OCI-LY1 (cell line): ENCODE measurements at regions not wholly inside any gene's neighbourhood (a gene's known extent, or its start where the extent isn't known, plus 50 kb on each side); places are given as distances from the start of the nearest gene placed in this dataset.

ENCODE experiments used
- H2AFZ ChIP-seq: fragments of 200-600 bp; sonication (generic), shearing (Covaris generic); 2 replicates; pipeline ENCODE4 v1.6.0; 2014; ENCODE audit warnings: antibody characterized with exemption, mild to moderate bottlenecking, low read length
- H3F3A ChIP-seq: fragments of 200-600 bp; sonication (generic), shearing (Covaris generic); 2 replicates; pipeline ENCODE4 v1.6.0; 2014; ENCODE audit warnings: mild to moderate bottlenecking, antibody characterized with exemption, low read length, moderate library complexity; ENCODE audit not compliant: insufficient read depth
- H3K27ac ChIP-seq: fragments of 200-600 bp; sonication (generic); 2 replicates; pipeline ENCODE4 v1.5.1; 2014; ENCODE audit warnings: low read length, mixed run types, mild to moderate bottlenecking, low read depth; ENCODE audit not compliant: poor library complexity, severe bottlenecking
- H3K27me3 ChIP-seq: fragments of 200-600 bp; sonication (generic); 2 replicates; pipeline ENCODE4 v1.6.0; 2014; ENCODE audit warnings: antibody characterized with exemption, mild to moderate bottlenecking, low read length, moderate library complexity; ENCODE audit not compliant: insufficient read depth
- H3K36me3 ChIP-seq: fragments of 200-600 bp; sonication (generic); 2 replicates; pipeline ENCODE4 v1.6.1; 2014; ENCODE audit warnings: mild to moderate bottlenecking, antibody characterized with exemption, low read length, moderate library complexity, mixed read lengths; ENCODE audit not compliant: insufficient read depth
- H3K4me1 ChIP-seq: fragments of 200-600 bp; sonication (generic); 2 replicates; pipeline ENCODE4 v1.5.1; 2014; ENCODE audit warnings: mild to moderate bottlenecking, low read length, moderate library complexity; ENCODE audit not compliant: insufficient read depth, severe bottlenecking
- H3K4me2 ChIP-seq: fragments of 200-600 bp; sonication (generic), shearing (Covaris generic); 2 replicates; pipeline ENCODE4 v1.6.1; 2014; ENCODE audit warnings: low read length
- H3K4me3 ChIP-seq: fragments of 200-600 bp; sonication (generic); 2 replicates; pipeline ENCODE4 v1.5.1; 2014; ENCODE audit warnings: low read length, low read depth, mild to moderate bottlenecking, mixed read lengths; ENCODE audit not compliant: poor library complexity, severe bottlenecking
- H3K79me2 ChIP-seq: fragments of 200-600 bp; shearing (Covaris generic); 2 replicates; pipeline ENCODE4 v1.6.1; 2016; ENCODE audit warnings: mixed run types, low read length, mixed read lengths; ENCODE audit not compliant: insufficient read depth
- H3K9ac ChIP-seq: fragments of 200-600 bp; sonication (generic), shearing (Covaris generic); 2 replicates; pipeline ENCODE4 v1.6.1; 2014; ENCODE audit warnings: mild to moderate bottlenecking, low read length, mixed read lengths
- H3K9me2 ChIP-seq: fragments of 200-600 bp; sonication (generic), shearing (Covaris generic); 2 replicates; pipeline ENCODE4 v1.6.1; 2014; ENCODE audit warnings: low read depth, mild to moderate bottlenecking, low read length, mixed read lengths
- H3K9me3 ChIP-seq: fragments of 200-600 bp; shearing (Covaris generic); 2 replicates; pipeline ENCODE4 v1.6.1; 2014; ENCODE audit warnings: low read length, mixed read lengths
- H4K20me1 ChIP-seq: fragments of 200-600 bp; sonication (generic), shearing (Covaris generic); 2 replicates; pipeline ENCODE4 v1.6.0; 2016; ENCODE audit warnings: mild to moderate bottlenecking, low read length; ENCODE audit not compliant: insufficient read depth
- EZH2 ChIP-seq: fragments of 200-600 bp; sonication (generic), shearing (Covaris generic); IDR thresholded peaks from 2 replicates; pipeline ENCODE4 v1.8.0; 2017; ENCODE audit warnings: borderline replicate concordance, mixed run types, mild to moderate bottlenecking, antibody characterized with exemption, low read length, moderate library complexity, mixed read lengths
- TF ChIP-seq, protein P1 (sequence below): fragments of 200-600 bp; sonication (generic), shearing (Covaris generic); IDR thresholded peaks from 2 replicates; pipeline ENCODE4 v1.5.1; 2017; ENCODE audit warnings: mild to moderate bottlenecking, antibody characterized with exemption, low read length, moderate library complexity, mixed read lengths

DNA sequence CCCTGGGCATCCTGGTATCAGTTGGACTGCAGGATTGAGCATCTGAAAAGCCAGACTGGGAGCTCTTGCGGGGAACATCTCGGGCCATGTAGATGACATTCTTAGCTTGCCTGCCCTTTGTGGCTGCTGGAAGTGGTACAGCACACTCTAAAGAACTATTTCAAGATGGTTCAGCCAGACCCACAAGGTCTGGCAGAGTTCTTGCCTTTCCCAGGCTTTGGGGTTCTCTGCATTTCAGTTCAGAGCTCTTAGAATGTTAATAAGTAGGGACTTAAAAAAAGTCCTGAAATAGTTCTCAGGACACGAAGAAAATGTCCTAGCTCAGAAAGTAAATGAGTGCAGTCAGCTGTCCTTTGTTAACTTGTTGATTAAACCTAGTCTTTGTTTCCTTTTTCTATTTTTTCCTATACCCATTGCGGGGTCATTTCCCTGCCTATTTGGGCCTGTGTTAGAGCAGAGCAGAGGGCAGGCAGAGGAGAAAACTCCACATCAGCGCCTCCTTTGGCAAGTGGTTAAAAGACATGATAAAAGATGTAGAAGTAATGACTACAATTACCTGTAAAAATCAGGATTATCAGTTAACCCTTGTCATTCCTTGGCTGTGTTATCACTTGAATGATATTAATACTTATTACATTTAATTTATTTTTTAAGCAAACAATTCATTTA is 291.5 kb downstream of the ZSWIM6 start:
- H3K27me3 ChIP-seq = peaks cover 4% of the 10 kb centered on the region; the same call in 1 of the 2 replicates
- no peaks in the 10 kb centered on the region for H3K36me3 ChIP-seq
- no peaks in the 10 kb centered on the region for H3F3A ChIP-seq
- H3K9me3 ChIP-seq = no peaks in the 10 kb centered on the region
- no peaks in the 10 kb centered on the region for H4K20me1 ChIP-seq
- no peak overlapping the region for H2AFZ ChIP-seq
- H3K4me1 ChIP-seq = peaks cover 7% of the 10 kb centered on the region
- no peak overlapping the region for H3K4me2 ChIP-seq
- TF ChIP-seq, protein P1, sequence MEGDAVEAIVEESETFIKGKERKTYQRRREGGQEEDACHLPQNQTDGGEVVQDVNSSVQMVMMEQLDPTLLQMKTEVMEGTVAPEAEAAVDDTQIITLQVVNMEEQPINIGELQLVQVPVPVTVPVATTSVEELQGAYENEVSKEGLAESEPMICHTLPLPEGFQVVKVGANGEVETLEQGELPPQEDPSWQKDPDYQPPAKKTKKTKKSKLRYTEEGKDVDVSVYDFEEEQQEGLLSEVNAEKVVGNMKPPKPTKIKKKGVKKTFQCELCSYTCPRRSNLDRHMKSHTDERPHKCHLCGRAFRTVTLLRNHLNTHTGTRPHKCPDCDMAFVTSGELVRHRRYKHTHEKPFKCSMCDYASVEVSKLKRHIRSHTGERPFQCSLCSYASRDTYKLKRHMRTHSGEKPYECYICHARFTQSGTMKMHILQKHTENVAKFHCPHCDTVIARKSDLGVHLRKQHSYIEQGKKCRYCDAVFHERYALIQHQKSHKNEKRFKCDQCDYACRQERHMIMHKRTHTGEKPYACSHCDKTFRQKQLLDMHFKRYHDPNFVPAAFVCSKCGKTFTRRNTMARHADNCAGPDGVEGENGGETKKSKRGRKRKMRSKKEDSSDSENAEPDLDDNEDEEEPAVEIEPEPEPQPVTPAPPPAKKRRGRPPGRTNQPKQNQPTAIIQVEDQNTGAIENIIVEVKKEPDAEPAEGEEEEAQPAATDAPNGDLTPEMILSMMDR = peak; percentile 26
- no peak for TF ChIP-seq EZH2
- no peak overlapping the region for H3K9ac ChIP-seq
- H3K79me2 ChIP-seq = no peaks in the 10 kb centered on the region
- no peak overlapping the region for H3K4me3 ChIP-seq
- H3K27ac ChIP-seq = no peak overlapping the region
- H3K9me2 ChIP-seq = no peaks in the 10 kb centered on the region

DNA sequence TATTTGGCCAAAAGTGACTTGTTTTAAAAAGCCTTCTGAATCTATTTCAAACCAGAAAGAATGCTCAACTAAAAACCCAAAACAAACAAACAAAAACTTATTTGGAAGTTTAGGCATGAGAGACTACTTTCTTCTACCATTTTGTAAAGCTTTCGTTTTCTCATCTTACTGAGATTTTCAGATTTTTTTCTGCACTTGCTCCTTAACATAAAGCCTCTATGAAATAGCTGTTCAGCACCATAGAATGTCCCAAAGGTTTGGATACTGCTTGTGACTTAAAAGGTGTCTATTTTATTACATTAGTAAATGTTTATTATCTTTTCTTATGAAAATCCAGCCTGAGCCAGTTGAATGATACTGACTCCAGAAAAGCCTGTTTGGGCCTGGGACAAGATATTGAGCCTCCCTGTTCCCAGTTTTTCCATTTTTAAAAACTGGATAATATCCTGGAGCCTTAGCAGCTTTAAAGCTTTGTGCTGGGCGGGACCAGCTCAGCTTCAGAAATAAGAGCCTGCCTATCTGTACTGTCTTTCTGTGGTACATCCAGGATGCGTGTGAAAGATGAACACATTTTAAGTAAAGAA is 292.6 kb downstream of the ZSWIM6 start:
- Histone ChIP-seq H3K36me3 (no peaks in the 10 kb centered on the region), H3K27ac (no peak overlapping the region), H2AFZ (no peak overlapping the region), H3K4me1 (peaks cover 2% of the 10 kb centered on the region), H3K79me2 (no peaks in the 10 kb centered on the region), H4K20me1 (no peaks in the 10 kb centered on the region), H3F3A (no peaks in the 10 kb centered on the region), H3K4me3 (no peak overlapping the region), H3K27me3 (peaks cover 4% of the 10 kb centered on the region; the same call in 1 of the 2 replicates), H3K9ac (no peak overlapping the region), H3K4me2 (no peak overlapping the region), H3K9me2 (no peaks in the 10 kb centered on the region), H3K9me3 (no peaks in the 10 kb centered on the region)
- TF ChIP-seq, protein P1 = no peak
- no peak for TF ChIP-seq EZH2

DNA sequence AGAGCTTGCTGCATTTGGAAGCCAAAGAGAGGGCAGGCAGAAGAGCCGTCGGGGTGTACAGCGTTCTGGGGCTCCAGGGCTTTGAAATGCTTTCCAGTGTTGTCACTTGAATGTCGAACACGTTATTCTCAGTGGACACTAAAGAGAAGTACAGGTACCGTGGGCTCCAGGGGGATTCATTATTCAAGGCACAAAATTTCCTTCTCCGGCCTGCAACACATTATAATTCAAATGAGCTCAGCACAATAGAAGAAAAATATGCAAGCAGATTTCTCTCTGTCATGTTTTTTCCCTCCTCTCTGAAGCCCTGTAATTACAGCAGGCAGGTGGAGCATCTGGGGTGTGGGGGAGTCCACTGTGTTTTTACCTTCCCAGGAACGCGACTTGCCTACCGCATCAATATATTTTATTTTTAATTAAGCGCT is 293.1 kb downstream of the ZSWIM6 start:
- H3F3A ChIP-seq = no peaks in the 10 kb centered on the region
- no peaks in the 10 kb centered on the region for H4K20me1 ChIP-seq
- H3K4me1 ChIP-seq = no peaks in the 10 kb centered on the region
- H3K27ac ChIP-seq = no peak overlapping the region
- H3K9me3 ChIP-seq = no peaks in the 10 kb centered on the region
- H3K27me3 ChIP-seq = peaks cover 4% of the 10 kb centered on the region; the same call in 1 of the 2 replicates
- H3K4me2 ChIP-seq = no peak overlapping the region
- H3K79me2 ChIP-seq = no peaks in the 10 kb centered on the region
- H3K9me2 ChIP-seq = no peaks in the 10 kb centered on the region
- no peak overlapping the region for H3K9ac ChIP-seq
- no peak overlapping the region for H2AFZ ChIP-seq
- no peak overlapping the region for H3K4me3 ChIP-seq
- TF ChIP-seq, protein P1 = no peak
- TF ChIP-seq EZH2 = no peak
- no peaks in the 10 kb centered on the region for H3K36me3 ChIP-seq
